IPS-20b (cell line): ENCODE measurements at regions not wholly inside any gene's neighbourhood (a gene's known extent, or its start where the extent isn't known, plus 50 kb on each side); places are given as distances from the start of the nearest gene placed in this dataset.

Source experiments
- H3K27ac ChIP-seq: one replicate; pipeline ENCODE4 v1.5.1; 2013; ENCODE audit warnings: low read length
- H3K27me3 ChIP-seq: 2 replicates; pipeline ENCODE4 v1.6.1; 2013; ENCODE audit warnings: mild to moderate bottlenecking, low read length, inconsistent platforms; ENCODE audit not compliant: insufficient read depth
- H3K36me3 ChIP-seq: 2 replicates; pipeline ENCODE4 v1.6.1; 2013; ENCODE audit warnings: low read depth, mild to moderate bottlenecking, inconsistent platforms, low read length, moderate library complexity; ENCODE audit not compliant: insufficient read depth
- H3K4me1 ChIP-seq: 2 replicates; pipeline ENCODE4 v1.6.1; 2013; ENCODE audit warnings: mild to moderate bottlenecking, control low read depth, inconsistent platforms, low read length, moderate library complexity; ENCODE audit not compliant: insufficient read depth
- H3K4me3 ChIP-seq: 2 replicates; pipeline ENCODE4 v1.5.1; 2013; ENCODE audit warnings: mild to moderate bottlenecking, low read length, inconsistent platforms
- H3K9ac ChIP-seq: 2 replicates; pipeline ENCODE4 v1.6.1; 2013; ENCODE audit warnings: low read depth, mild to moderate bottlenecking, inconsistent platforms, low read length, moderate library complexity
- H3K9me3 ChIP-seq: 2 replicates; pipeline ENCODE4 v1.6.1; 2013; ENCODE audit warnings: mild to moderate bottlenecking, low read depth, low read length, inconsistent platforms; ENCODE audit not compliant: insufficient read depth

DNA sequence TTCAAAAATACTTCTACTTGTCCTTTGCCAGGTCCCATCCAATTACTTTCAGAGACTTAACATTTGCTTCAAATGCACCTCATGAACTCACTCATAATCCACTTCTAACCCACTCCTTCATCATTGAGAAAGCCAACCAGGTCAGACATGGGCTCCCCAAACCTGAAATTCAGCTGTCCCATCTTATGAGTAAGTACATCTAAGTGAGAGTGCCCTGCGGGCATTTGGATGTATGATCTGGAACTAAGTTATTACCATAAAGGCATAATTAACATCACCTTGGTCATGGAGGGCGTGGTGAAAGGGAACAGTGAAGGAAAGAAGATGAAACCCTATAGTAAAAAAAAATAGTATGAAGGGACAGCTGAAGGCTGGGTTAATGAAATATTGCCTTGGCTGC, 896.8 kb downstream of the C6orf118 start:
- Histone ChIP-seq H3K27me3 (no peaks in the 10 kb centered on the region), H3K36me3 (no peaks in the 10 kb centered on the region), H3K9ac (no peak overlapping the region), H3K27ac (no peak overlapping the region), H3K4me1 (peaks cover 5% of the 10 kb centered on the region; the same call in 1 of the 2 replicates), H3K4me3 (no peak overlapping the region), H3K9me3 (no peaks in the 10 kb centered on the region)

DNA sequence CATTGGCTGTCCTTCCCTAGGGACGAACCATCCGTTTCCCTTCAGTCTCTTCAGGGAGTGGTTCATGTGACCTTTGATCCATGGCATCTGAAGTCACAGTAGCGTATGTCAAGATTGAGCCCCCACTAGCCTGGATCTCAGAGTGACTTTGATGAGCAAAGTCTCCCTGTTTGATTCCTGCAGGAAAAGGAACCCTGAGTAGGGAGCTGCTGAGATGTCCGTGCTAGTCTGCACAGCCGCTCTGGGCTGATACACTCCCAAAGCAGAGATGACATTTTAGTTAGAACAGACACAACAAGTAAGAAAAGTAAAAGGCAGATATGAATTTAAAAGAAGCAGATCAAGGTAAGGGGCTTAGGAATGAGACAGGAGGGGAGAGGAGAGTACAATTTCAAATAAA, 899.4 kb downstream of the C6orf118 start:
- no peaks in the 10 kb centered on the region for H3K27me3 ChIP-seq
- H3K9me3 ChIP-seq: no peaks in the 10 kb centered on the region
- no peak overlapping the region for H3K9ac ChIP-seq
- H3K4me1 ChIP-seq: no peaks in the 10 kb centered on the region
- no peaks in the 10 kb centered on the region for H3K36me3 ChIP-seq
- H3K4me3 ChIP-seq: no peak overlapping the region
- H3K27ac ChIP-seq: no peak overlapping the region

GRCh38 chr6:164409309-164410009, 899.9 kb downstream of the C6orf118 start:
- Histone ChIP-seq H3K36me3 (no peaks in the 10 kb centered on the region), H3K9ac (no peak overlapping the region), H3K9me3 (no peaks in the 10 kb centered on the region), H3K4me1 (no peaks in the 10 kb centered on the region), H3K4me3 (no peak overlapping the region), H3K27me3 (no peaks in the 10 kb centered on the region), H3K27ac (no peak overlapping the region)

GRCh38 chr6:164408868-164409267, 900.5 kb downstream of the C6orf118 start:
- Histone ChIP-seq H3K4me3 (no peak overlapping the region), H3K27ac (no peak overlapping the region), H3K36me3 (no peaks in the 10 kb centered on the region), H3K27me3 (no peaks in the 10 kb centered on the region), H3K9ac (no peak overlapping the region), H3K9me3 (no peaks in the 10 kb centered on the region), H3K4me1 (no peaks in the 10 kb centered on the region)

GRCh38 chr6:164404812-164405488, 904.5 kb downstream of the C6orf118 start:
- Histone ChIP-seq H3K4me1 (no peaks in the 10 kb centered on the region), H3K4me3 (no peak overlapping the region), H3K9ac (no peak overlapping the region), H3K9me3 (no peaks in the 10 kb centered on the region), H3K27me3 (no peaks in the 10 kb centered on the region), H3K27ac (no peak overlapping the region), H3K36me3 (no peaks in the 10 kb centered on the region)

DNA sequence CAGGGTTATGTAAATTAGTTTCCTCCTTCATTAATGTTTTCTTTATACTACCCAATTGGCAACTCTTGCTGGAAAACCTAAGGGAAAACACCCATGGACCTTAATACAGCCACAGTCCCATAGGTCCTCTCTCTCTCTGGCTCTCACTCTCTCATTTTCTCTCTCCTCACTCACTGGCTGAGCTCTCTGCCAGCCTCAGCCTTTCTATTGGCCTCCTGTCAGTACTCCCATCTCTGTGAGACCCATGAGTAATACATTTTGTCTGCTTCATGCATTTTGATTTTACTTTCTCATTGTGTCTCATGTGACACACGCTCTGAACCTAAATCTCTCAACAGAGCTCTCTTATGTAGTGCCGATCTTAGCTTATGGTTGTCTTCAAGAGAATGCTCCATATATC, 907.5 kb downstream of the C6orf118 start:
- Histone ChIP-seq H3K27me3 (no peaks in the 10 kb centered on the region), H3K4me1 (peaks cover under 1% of the 10 kb centered on the region; the same call in 1 of the 2 replicates), H3K9me3 (no peaks in the 10 kb centered on the region), H3K9ac (no peak overlapping the region), H3K36me3 (no peaks in the 10 kb centered on the region), H3K27ac (no peak overlapping the region), H3K4me3 (no peak overlapping the region)

DNA sequence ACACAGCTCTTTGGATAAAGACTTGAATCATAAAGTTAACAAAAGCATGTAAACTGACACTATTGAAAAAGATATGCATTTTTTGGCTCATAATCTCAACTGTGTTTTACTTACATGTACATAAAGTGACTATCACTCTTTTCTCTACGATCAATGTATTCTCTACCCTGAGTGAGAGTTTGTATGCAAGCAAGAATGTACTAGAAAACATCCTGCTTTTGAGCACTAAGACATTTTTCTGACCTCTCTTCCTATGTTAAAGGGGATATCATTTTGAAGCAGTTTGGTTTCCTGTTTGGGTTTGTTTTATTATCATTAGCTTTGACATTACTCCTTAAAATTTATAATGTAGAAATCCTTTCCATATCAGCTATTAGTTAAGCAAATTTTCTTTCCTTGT, 910.8 kb downstream of the C6orf118 start:
- no peak overlapping the region for H3K4me3 ChIP-seq
- H3K9me3 ChIP-seq: no peaks in the 10 kb centered on the region
- peaks cover 6% of the 10 kb centered on the region; the same call in 1 of the 2 replicates for H3K4me1 ChIP-seq
- no peaks in the 10 kb centered on the region for H3K36me3 ChIP-seq
- no peaks in the 10 kb centered on the region for H3K27me3 ChIP-seq
- H3K27ac ChIP-seq: no peak overlapping the region
- H3K9ac ChIP-seq: no peak overlapping the region

DNA sequence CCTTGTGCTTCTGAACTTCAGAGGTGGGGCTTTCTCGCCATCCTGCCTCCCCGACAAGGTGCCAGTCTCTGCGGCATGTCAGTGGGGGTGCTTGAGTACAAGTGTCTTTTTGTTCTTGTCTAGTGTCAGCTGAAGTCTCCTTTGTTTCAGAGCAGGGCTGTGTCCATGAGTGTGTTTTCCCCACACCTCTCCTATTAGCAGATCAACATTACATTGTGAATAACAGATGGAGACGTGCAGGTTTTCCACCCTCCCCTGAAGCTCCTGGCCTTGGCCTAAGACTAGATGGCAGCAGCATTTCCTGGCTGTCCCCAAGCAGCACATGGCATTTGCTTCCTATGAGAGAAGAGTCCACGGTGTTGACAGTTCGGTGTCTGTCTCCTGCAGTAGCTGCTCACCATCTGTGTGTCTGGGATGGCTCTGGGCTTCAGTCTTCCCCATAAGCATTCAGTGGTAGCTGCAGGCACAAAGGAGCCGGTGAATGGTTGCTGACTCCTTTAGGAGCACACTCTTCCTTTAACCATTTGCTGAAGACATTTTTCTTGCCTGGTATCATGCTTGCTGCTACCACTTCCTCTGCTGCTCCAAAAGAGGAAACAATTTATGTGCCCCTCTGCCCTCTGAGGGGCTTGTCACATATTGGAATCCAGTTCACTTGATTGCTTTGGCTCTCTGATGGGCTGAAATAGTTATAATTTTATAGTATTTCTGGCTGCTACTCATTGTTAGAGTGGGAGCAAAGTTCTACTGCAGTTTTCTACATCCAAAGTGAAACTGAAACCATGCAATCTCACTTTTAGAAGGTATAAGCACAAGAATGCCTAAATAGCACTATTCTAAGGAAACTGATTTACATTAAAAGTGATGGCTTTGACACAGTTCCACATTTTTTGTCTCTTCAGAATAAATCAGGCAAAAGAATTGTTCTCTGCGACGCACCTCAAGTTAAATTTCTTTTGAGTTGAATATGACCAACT, 913.0 kb downstream of the C6orf118 start:
- Histone ChIP-seq H3K4me1 (peaks cover 6% of the 10 kb centered on the region; the same call in 1 of the 2 replicates), H3K9me3 (no peaks in the 10 kb centered on the region), H3K9ac (no peak overlapping the region), H3K27ac (no peak overlapping the region), H3K27me3 (no peaks in the 10 kb centered on the region), H3K36me3 (no peaks in the 10 kb centered on the region), H3K4me3 (no peak overlapping the region)

- H3K27ac ChIP-seq: no peak overlapping the region
- H3K9ac ChIP-seq: no peak overlapping the region
- no peak overlapping the region for H3K4me3 ChIP-seq
- no peaks in the 10 kb centered on the region for H3K9me3 ChIP-seq
- no peaks in the 10 kb centered on the region for H3K36me3 ChIP-seq
- H3K4me1 ChIP-seq: no peaks in the 10 kb centered on the region
- H3K27me3 ChIP-seq: no peaks in the 10 kb centered on the region
Observed at GRCh38 chr6:164379795-164380194, 929.6 kb downstream of the C6orf118 start.

- no peaks in the 10 kb centered on the region for H3K27me3 ChIP-seq
- no peak overlapping the region for H3K4me3 ChIP-seq
- H3K9ac ChIP-seq: no peak overlapping the region
- no peak overlapping the region for H3K27ac ChIP-seq
- no peaks in the 10 kb centered on the region for H3K4me1 ChIP-seq
- H3K9me3 ChIP-seq: no peaks in the 10 kb centered on the region
- no peaks in the 10 kb centered on the region for H3K36me3 ChIP-seq
Observed at GRCh38 chr6:164378330-164378729, 931.1 kb downstream of the C6orf118 start.

- no peak overlapping the region for H3K27ac ChIP-seq
- H3K9me3 ChIP-seq: no peaks in the 10 kb centered on the region
Observed at GRCh38 chr6:164377348-164377918, 932.0 kb downstream of the C6orf118 start.

More at GRCh38 chr6:164377348-164377918, 932.0 kb downstream of the C6orf118 start:
- Histone ChIP-seq H3K9ac (no peak overlapping the region), H3K4me3 (no peak overlapping the region), H3K4me1 (no peaks in the 10 kb centered on the region), H3K27me3 (no peaks in the 10 kb centered on the region), H3K36me3 (no peaks in the 10 kb centered on the region)
